PC-9 (cell line): ENCODE measurements at regions not wholly inside any gene's neighbourhood (a gene's known extent, or its start where the extent isn't known, plus 50 kb on each side); places are given as distances from the start of the nearest gene placed in this dataset.

Experiments used
- BruUV-seq: library from RNA; stranded (reverse); fragments of 400-500 nt; replicated peaks from 2 replicates; lab custom pipeline; 2021; lab: Mats Ljungman, UMichigan
- CTCF ChIA-PET: fragments of 300-600 bp; sonication (Branson Sonifier 250); formaldehyde crosslinking; loops from one replicate; lab custom pipeline; 2022; ENCODE audit warnings: antibody characterized with exemption; lab: Charles Lee
- POLR2A ChIA-PET: fragments of 300-600 bp; sonication (Branson Sonifier 250); formaldehyde crosslinking; loops from one replicate; lab custom pipeline; 2022; ENCODE audit warnings: antibody characterized with exemption; ENCODE audit not compliant: unreplicated experiment; lab: Charles Lee
- DNase-seq, 2 experiments: peaks; one replicate each; pipeline versions ENCODE4 v3.0.0 to v3.0.0-alpha.2; 2015 to 2022; ENCODE audit warnings: mixed read lengths in 1 of 2
- H2AFZ ChIP-seq: fragments of 200-600 bp; sonication (generic); 2 replicates; pipeline ENCODE4 v1.8.1; 2017; ENCODE audit warnings: antibody characterized with exemption
- H3F3A ChIP-seq: fragments of 200-600 bp; sonication (generic); 2 replicates; pipeline ENCODE4 v1.8.1; 2017; ENCODE audit warnings: antibody characterized with exemption, mild to moderate bottlenecking, low read depth; ENCODE audit not compliant: insufficient read depth
- H3K27ac ChIP-seq: fragments of 200-600 bp; sonication (generic); 2 replicates; pipeline ENCODE4 v1.6.1; 2016; ENCODE audit warnings: mixed run types
- H3K27me3 ChIP-seq: fragments of 200-600 bp; sonication (generic); 2 replicates; pipeline ENCODE4 v1.6.1; 2016; ENCODE audit warnings: low read depth, mixed run types; ENCODE audit not compliant: insufficient read depth
- H3K36me3 ChIP-seq: fragments of 200-600 bp; sonication (generic); 2 replicates; pipeline ENCODE4 v1.6.1; 2016; ENCODE audit warnings: low read depth, mixed run types
- H3K4me1 ChIP-seq: fragments of 200-600 bp; sonication (generic); replicated peaks from 2 replicates; pipeline ENCODE4 v1.6.1; 2016; ENCODE audit warnings: mixed run types; ENCODE audit not compliant: insufficient read depth
- H3K4me2 ChIP-seq: fragments of 200-600 bp; sonication (generic); 2 replicates; pipeline ENCODE4 v1.6.1; 2017; ENCODE audit warnings: mixed run types
- H3K4me3 ChIP-seq: fragments of 200-600 bp; sonication (generic); 2 replicates; pipeline ENCODE4 v1.6.1; 2016; ENCODE audit warnings: mixed run types
- H3K79me2 ChIP-seq: fragments of 200-600 bp; sonication (generic); 2 replicates; pipeline ENCODE4 v1.6.1; 2017; ENCODE audit warnings: low read depth, mixed run types
- H3K9me2 ChIP-seq: fragments of 200-600 bp; sonication (generic); 2 replicates; pipeline ENCODE4 v1.8.1; 2017; ENCODE audit warnings: mild to moderate bottlenecking; ENCODE audit not compliant: insufficient read depth
- H3K9me3 ChIP-seq: fragments of 200-600 bp; sonication (generic); 2 replicates; pipeline ENCODE4 v1.8.1; 2016; ENCODE audit warnings: low read depth; ENCODE audit not compliant: insufficient read depth
- H4K20me1 ChIP-seq: fragments of 200-600 bp; sonication (generic); 2 replicates; pipeline ENCODE4 v1.8.1; 2017; ENCODE audit not compliant: insufficient read depth
- EZH2 ChIP-seq: fragments of 200-600 bp; sonication (generic); IDR thresholded peaks from 2 replicates; pipeline ENCODE4 v1.8.0; 2017; ENCODE audit warnings: antibody characterized with exemption, low read depth
- intact Hi-C: fragments of 100-400 bp; cut with micrococcal nuclease; formaldehyde crosslinking; loops from one replicate; pipeline ENCODE4 v1.10.0; 2022; ENCODE audit not compliant: unreplicated experiment
- TF ChIP-seq, protein P1 (sequence below): fragments of 200-600 bp; sonication (generic); conservative IDR thresholded peaks from 2 replicates; pipeline ENCODE4 v1.6.1; 2017; ENCODE audit warnings: mixed run types, antibody characterized with exemption, mild to moderate bottlenecking, moderate library complexity

DNA sequence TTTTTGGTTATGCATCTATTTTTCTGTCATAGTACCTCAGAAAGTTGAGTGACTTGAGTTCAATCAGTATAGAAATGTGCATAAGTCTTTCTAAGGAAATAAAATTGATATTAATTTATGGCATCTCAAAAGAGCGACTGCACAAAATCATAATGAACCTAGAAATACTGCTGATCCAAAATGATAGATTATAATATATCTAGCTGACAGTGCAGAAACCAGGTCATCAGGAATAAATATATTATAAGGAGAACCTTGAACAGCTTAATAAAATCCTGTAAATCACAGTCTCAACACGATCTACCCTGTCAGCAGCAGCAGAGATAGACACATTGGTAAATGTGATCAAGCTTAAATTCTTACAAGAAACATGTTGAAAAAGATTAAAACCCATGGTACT, 1106.6 kb upstream of the CDH18 start:
- H3K4me2 ChIP-seq: no peak overlapping the region
- no peaks in the 10 kb centered on the region for H3K9me3 ChIP-seq
- H3K4me1 ChIP-seq: no peaks in the 10 kb centered on the region
- H4K20me1 ChIP-seq: no peaks in the 10 kb centered on the region
- H3K27ac ChIP-seq: no peak overlapping the region
- H3F3A ChIP-seq: no peaks in the 10 kb centered on the region
- H3K79me2 ChIP-seq: no peaks in the 10 kb centered on the region
- H3K36me3 ChIP-seq: no peaks in the 10 kb centered on the region
- no peak overlapping the region for H3K4me3 ChIP-seq
- H3K9me2 ChIP-seq: no peaks in the 10 kb centered on the region; the same call in 1 of the 2 replicates
- no TSS peak for BruUV-seq
- ChIA-PET POLR2A (no interaction called here), CTCF (no interaction called here)
- no peak for DNase-seq
- intact Hi-C loops: no loop called here
- no peak overlapping the region for H2AFZ ChIP-seq
- no peaks in the 10 kb centered on the region for H3K27me3 ChIP-seq
- TF ChIP-seq EZH2: no peak
- TF ChIP-seq, protein P1, sequence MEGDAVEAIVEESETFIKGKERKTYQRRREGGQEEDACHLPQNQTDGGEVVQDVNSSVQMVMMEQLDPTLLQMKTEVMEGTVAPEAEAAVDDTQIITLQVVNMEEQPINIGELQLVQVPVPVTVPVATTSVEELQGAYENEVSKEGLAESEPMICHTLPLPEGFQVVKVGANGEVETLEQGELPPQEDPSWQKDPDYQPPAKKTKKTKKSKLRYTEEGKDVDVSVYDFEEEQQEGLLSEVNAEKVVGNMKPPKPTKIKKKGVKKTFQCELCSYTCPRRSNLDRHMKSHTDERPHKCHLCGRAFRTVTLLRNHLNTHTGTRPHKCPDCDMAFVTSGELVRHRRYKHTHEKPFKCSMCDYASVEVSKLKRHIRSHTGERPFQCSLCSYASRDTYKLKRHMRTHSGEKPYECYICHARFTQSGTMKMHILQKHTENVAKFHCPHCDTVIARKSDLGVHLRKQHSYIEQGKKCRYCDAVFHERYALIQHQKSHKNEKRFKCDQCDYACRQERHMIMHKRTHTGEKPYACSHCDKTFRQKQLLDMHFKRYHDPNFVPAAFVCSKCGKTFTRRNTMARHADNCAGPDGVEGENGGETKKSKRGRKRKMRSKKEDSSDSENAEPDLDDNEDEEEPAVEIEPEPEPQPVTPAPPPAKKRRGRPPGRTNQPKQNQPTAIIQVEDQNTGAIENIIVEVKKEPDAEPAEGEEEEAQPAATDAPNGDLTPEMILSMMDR: no peak

GRCh38 chr5:21087766-21088165, 1099.8 kb upstream of the CDH18 start:
- H3K79me2 ChIP-seq: no peaks in the 10 kb centered on the region
- ChIA-PET CTCF (no interaction called here), POLR2A (no interaction called here)
- DNase-seq: no peak
- H3K36me3 ChIP-seq: no peaks in the 10 kb centered on the region
- H3K27me3 ChIP-seq: no peaks in the 10 kb centered on the region
- BruUV-seq: no TSS peak
- no peaks in the 10 kb centered on the region for H3K9me3 ChIP-seq
- intact Hi-C loops: no loop called here
- no peaks in the 10 kb centered on the region for H3K4me1 ChIP-seq
- H3K9me2 ChIP-seq: no peaks in the 10 kb centered on the region; the same call in 1 of the 2 replicates
- H3K4me2 ChIP-seq: no peak overlapping the region
- no peak for TF ChIP-seq EZH2
- TF ChIP-seq, protein P1: no peak
- H4K20me1 ChIP-seq: no peaks in the 10 kb centered on the region
- H3F3A ChIP-seq: no peaks in the 10 kb centered on the region
- H3K27ac ChIP-seq: no peak overlapping the region
- no peak overlapping the region for H3K4me3 ChIP-seq
- no peak overlapping the region for H2AFZ ChIP-seq

DNA sequence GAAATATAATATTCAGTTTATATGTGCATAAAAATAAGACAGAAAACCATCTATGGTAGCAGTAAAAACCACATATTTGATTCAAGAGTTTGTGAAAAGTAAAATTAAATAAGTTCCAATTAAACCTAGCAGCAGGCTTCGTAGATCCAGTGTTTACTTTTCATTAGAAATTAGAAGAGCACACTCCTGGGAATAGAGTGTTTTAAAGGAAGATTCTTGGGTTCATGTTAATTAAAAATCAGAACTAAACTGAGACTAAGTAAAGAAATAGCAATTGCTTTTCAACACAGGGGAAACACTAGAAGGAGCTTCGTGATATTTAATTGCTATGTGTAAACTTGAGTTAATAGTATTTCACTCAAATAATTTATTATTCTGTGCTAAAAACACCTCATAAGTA, 1097.8 kb upstream of the CDH18 start:
- BruUV-seq: no TSS peak
- no peaks in the 10 kb centered on the region for H4K20me1 ChIP-seq
- H3K9me3 ChIP-seq: no peaks in the 10 kb centered on the region
- CTCF ChIA-PET: no interaction called here
- no peak for DNase-seq
- POLR2A ChIA-PET: no interaction called here
- no peaks in the 10 kb centered on the region; the same call in 1 of the 2 replicates for H3K9me2 ChIP-seq
- no peaks in the 10 kb centered on the region for H3K4me1 ChIP-seq
- H2AFZ ChIP-seq: no peak overlapping the region; the same call in 1 of the 2 replicates
- no peaks in the 10 kb centered on the region for H3F3A ChIP-seq
- H3K79me2 ChIP-seq: no peaks in the 10 kb centered on the region
- H3K4me3 ChIP-seq: no peak overlapping the region
- H3K4me2 ChIP-seq: no peak overlapping the region
- no peaks in the 10 kb centered on the region for H3K27me3 ChIP-seq
- no peak overlapping the region for H3K27ac ChIP-seq
- TF ChIP-seq EZH2: no peak
- TF ChIP-seq, protein P1: no peak
- no peaks in the 10 kb centered on the region for H3K36me3 ChIP-seq
- intact Hi-C loops: no loop called here
